ENCODE measurements at regions not wholly inside any gene's neighbourhood (a gene's known extent, or its start where the extent isn't known, plus 50 kb on each side); places are given as distances from the start of the nearest gene placed in this dataset.

- DNase-seq (ENCODE audit: low read depth, low spot score) (no peak), ATAC-seq (no peak)
- Histone ChIP-seq H3K9me2 (ENCODE audit: insufficient read depth) (no peaks in the 10 kb centered on the region), H3K4me1 (ENCODE audit: control insufficient read depth in 1 of 2, insufficient read depth in 2 of 2, low read length in 2 of 2) (no peaks in the 10 kb centered on the region), H3K9me3 (ENCODE audit: control insufficient read depth in 1 of 2, insufficient read depth in 1 of 2, low read depth in 1 of 2, low read length in 2 of 2) (no peaks in the 10 kb centered on the region), H3K4me3 (replicated peaks in 1 of 2; ENCODE audit: low read depth in 1 of 2, low read length in 2 of 2) (no peak overlapping the region), H3K27ac (ENCODE audit: low read depth, low read length) (no peak overlapping the region), H4K20me1 (ENCODE audit: insufficient read depth) (no peaks in the 10 kb centered on the region), H3K9ac (ENCODE audit: low read length) (no peak overlapping the region), H3K79me2 (ENCODE audit: insufficient read depth, low read length) (no peaks in the 10 kb centered on the region), H3K27me3 (ENCODE audit: insufficient read depth, low read length) (peaks cover 24% of the 10 kb centered on the region), H2AFZ (ENCODE audit: low read depth, low read length, poor library complexity, severe bottlenecking) (no peak overlapping the region), H3K4me2 (ENCODE audit: low read length) (no peak overlapping the region), H3K36me3 (ENCODE audit: control insufficient read depth in 1 of 2, insufficient read depth in 2 of 2, low read length in 2 of 2) (no peaks in the 10 kb centered on the region)
- CTCF ChIA-PET = interaction anchor here (1.2 kb wide), 1 partner anchor 105 kb away, joined by 3 read pairs; no protein-coding TSS in a partner anchor
- intact Hi-C loops (cut with micrococcal nuclease) = no loop called here
- TF ChIP-seq ZNF274 (IDR thresholded peaks at IDR 0.05; ENCODE audit: low read depth, low read length) = no peak
- no peak for TF ChIP-seq ELF1 (IDR thresholded peaks at IDR 0.05; ENCODE audit: borderline replicate concordance, low read depth)
- no peak for TF ChIP-seq YY1 (IDR thresholded peaks at IDR 0.05; ENCODE audit: extremely low read depth, insufficient replicate concordance, low read depth, low read length)
- TF ChIP-seq CTCF (IDR thresholded peaks at IDR 0.05 in 2 of 3, conservative IDR thresholded peaks at IDR 0.05 in 1 of 3; ENCODE audit: borderline replicate concordance in 1 of 3, insufficient read depth in 1 of 3, low read depth in 2 of 3, low read length in 2 of 3) = no peak
- POLR2A ChIA-PET = no interaction called here
- BruUV-seq (replicated peaks) = no TSS peak
- RAD21 ChIA-PET (ENCODE audit: low non-redundant PET in 1 of 2, low total read pairs in 2 of 2, uncharacterized antibody in 2 of 2, unreplicated experiment in 2 of 2) = no interaction called here
These were observed 224.6 kb downstream of the C1D start for GRCh38 chr2:67838205-67838604.

- Histone ChIP-seq H2AFZ (ENCODE audit: low read depth, low read length, poor library complexity, severe bottlenecking) (no peak overlapping the region), H3K9me3 (ENCODE audit: control insufficient read depth in 1 of 2, insufficient read depth in 1 of 2, low read depth in 1 of 2, low read length in 2 of 2) (no peaks in the 10 kb centered on the region), H3K27ac (ENCODE audit: low read depth, low read length) (no peak overlapping the region), H3K36me3 (ENCODE audit: control insufficient read depth in 1 of 2, insufficient read depth in 2 of 2, low read length in 2 of 2) (no peaks in the 10 kb centered on the region), H3K27me3 (ENCODE audit: insufficient read depth, low read length) (peaks cover 25% of the 10 kb centered on the region), H4K20me1 (ENCODE audit: insufficient read depth) (no peaks in the 10 kb centered on the region), H3K9me2 (ENCODE audit: insufficient read depth) (no peaks in the 10 kb centered on the region), H3K79me2 (ENCODE audit: insufficient read depth, low read length) (no peaks in the 10 kb centered on the region), H3K4me3 (replicated peaks in 1 of 2; ENCODE audit: low read depth in 1 of 2, low read length in 2 of 2) (no peak overlapping the region), H3K4me2 (ENCODE audit: low read length) (no peak overlapping the region), H3K4me1 (ENCODE audit: control insufficient read depth in 1 of 2, insufficient read depth in 2 of 2, low read length in 2 of 2) (no peaks in the 10 kb centered on the region), H3K9ac (ENCODE audit: low read length) (no peak overlapping the region)
- no peak for TF ChIP-seq RAD21 (IDR thresholded peaks at IDR 0.05; ENCODE audit: low read depth)
- TF ChIP-seq ATF3 (IDR thresholded peaks at IDR 0.05) = no peak
- no peak for TF ChIP-seq SRF (IDR thresholded peaks at IDR 0.05; ENCODE audit: low read depth)
- TF ChIP-seq POLR2A (IDR thresholded peaks at IDR 0.05; ENCODE audit: borderline replicate concordance, extremely low read depth, insufficient read depth, insufficient read length) = no peak
- no peak for TF ChIP-seq POLR2AphosphoS5 (IDR thresholded peaks at IDR 0.05; ENCODE audit: low read depth, low read length)
- no peak for TF ChIP-seq JUND (IDR thresholded peaks at IDR 0.05)
- no peak for TF ChIP-seq ZNF274 (IDR thresholded peaks at IDR 0.05; ENCODE audit: low read depth, low read length)
- TF ChIP-seq EGR1 (IDR thresholded peaks at IDR 0.05; ENCODE audit: low read depth) = no peak
- no peak for TF ChIP-seq REST (IDR thresholded peaks at IDR 0.05; ENCODE audit: low read depth)
- no peak for TF ChIP-seq EZH2phosphoT487 (IDR thresholded peaks at IDR 0.05; ENCODE audit: borderline replicate concordance)
- no peak for TF ChIP-seq ZFX (IDR thresholded peaks at IDR 0.05)
- DNase-seq (ENCODE audit: low read depth, low spot score) (no peak), ATAC-seq (no peak)
- ChIA-PET RAD21 (ENCODE audit: low non-redundant PET in 1 of 2, low total read pairs in 2 of 2, uncharacterized antibody in 2 of 2, unreplicated experiment in 2 of 2) (no interaction called here), POLR2A (no interaction called here), CTCF (interaction anchor here (2.0 kb wide), 1 partner anchor 106 kb away, joined by 16 read pairs; no protein-coding TSS in a partner anchor)
- no TSS peak for BruUV-seq (replicated peaks)
- intact Hi-C loops (cut with micrococcal nuclease) = no loop called here
These were observed 223.6 kb downstream of the C1D start for GRCh38 chr2:67839242-67839641.

Measured in HCT116 (cell line).